Heart left ventricle (tissue), 13 donors: ENCODE measurements at regions not wholly inside any gene's neighbourhood (a gene's known extent, or its start where the extent isn't known, plus 50 kb on each side); places are given as distances from the start of the nearest gene placed in this dataset.
"Not testable (repeated sequence)": the region's sequence is repeated elsewhere in the genome, so short reads cannot be mapped to it uniquely, and the experiment has no call there.

Source experiments
- CTCF ChIP-seq, 12 donors: fragments of 200-600 bp; sonication (generic) in 4 of 12; IDR thresholded peaks; one replicate each; pipeline versions ENCODE4 v1.5.0 to v1.8.0; 2018 to 2022; ENCODE audit warnings: antibody characterized with exemption in 12 of 12, mild to moderate bottlenecking in 5 of 12
- POLR2A ChIP-seq, 2 donors: fragments of 450-650 bp; IDR thresholded peaks; one replicate each; pipeline ENCODE4 v1.6.1; 2017; ENCODE audit warnings: antibody characterized with exemption in 2 of 2, mild to moderate bottlenecking in 2 of 2, moderate library complexity in 2 of 2
- donor health status: ischemic (EF 13 %, LVEDD 7.1; RV severe dilation, severe dysfunction).
- donor health status: DM: no; HTN: yes; CAD: no.
- donor health status: DM: no; HTN: no; CAD: no.
- donor health status: ischemic (EF 25% LVEDD 6.9; RV normal size, moderate dysfunction).
- donor health status: ischemic (EF 25% LVEDD 5.7; RV mildly dilated, moderate dysfunction).
- donor health status: ischemic (EF 35%, LVEDD 5.7; RV mildly dilated, moderate dysfunction).
- donor health status: nonischemic (EF 11% LVEDD 7.7; RV severe dilation, severe dysfunction).
- donor health status: DM: yes; HTN: yes; CAD: no.
- donor health status: PGD.
- donor health status: ischemic (EF 29% LVEDD 5.4; RV normal size, mild dysfunction).
- donor health status: nonischemic (EF 23%, LVEDD 6.1; RV moderate dilation, normal function).

DNA sequence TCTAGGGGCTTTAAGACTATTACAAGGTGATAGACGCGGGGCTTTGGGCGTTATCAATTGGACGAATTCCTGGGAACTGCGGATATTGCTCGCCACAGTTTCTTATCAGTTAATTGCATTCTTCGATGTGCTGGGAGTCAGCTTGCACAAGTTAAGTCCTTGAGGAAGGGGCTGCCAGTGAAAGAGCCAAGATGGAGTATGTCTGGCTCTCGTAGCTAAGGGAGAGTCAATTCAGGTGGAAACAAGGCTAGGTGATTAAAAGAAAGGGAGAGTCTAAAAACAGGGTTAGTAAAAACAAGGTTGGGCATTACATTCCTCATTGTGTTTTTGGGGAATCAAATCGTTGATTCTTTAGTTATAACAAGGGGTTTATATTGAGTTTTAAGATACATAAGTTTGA, 121.6 kb downstream of the UNC93B1 start:
- not testable (repeated sequence) for TF ChIP-seq CTCF, POLR2A (IDR thresholded peaks at IDR 0.05)
